ENCODE measurements at regions not wholly inside any gene's neighbourhood (a gene's known extent, or its start where the extent isn't known, plus 50 kb on each side); places are given as distances from the start of the nearest gene placed in this dataset.

DNA sequence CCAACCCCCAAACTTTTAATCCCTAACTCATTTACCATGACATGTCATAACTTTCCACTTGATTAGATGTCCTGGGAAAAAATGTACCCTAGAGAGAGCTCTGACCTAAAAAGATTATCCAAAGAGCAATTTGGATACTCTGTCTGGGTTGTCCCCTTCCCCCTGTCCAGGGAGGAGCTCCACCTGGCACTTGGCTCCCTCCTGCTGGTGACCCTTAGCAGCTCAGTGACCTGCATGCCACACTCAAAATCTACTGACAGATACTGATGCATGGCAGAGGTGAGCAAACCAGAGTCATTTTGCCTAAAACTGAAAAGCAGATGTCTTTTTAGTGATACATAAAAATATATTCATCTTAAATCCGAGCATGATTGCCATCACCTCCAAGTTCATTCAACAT, 442.3 kb upstream of the CHRM3 start:
- WGBS (ENCODE audit: missing lambda C conversion rate), result 3% methylated on average over 1 of the region's 1 CpG
- ATAC-seq (no peak), DNase-seq (ENCODE audit: low read depth in 1 of 2, low spot score in 1 of 2) (no peak), FAIRE-seq (no peak)
- Histone ChIP-seq H3K4me2 (no peak overlapping the region), H3K27ac (no peak overlapping the region), H3K4me3 (no peak overlapping the region), H3K9me3 (0 out of 3 replicates have a peak, but pooled peaks cover 2% of the 10 kb centered on the region), H3K4me1 (no peaks in the 10 kb centered on the region)
- ChIA-PET POLR2A (no interaction called here), CTCF (no interaction called here)
- TF ChIP-seq PHF8 (IDR thresholded peaks at IDR 0.05; ENCODE audit: borderline replicate concordance, low read depth), result no peak
- TF ChIP-seq, protein P1, sequence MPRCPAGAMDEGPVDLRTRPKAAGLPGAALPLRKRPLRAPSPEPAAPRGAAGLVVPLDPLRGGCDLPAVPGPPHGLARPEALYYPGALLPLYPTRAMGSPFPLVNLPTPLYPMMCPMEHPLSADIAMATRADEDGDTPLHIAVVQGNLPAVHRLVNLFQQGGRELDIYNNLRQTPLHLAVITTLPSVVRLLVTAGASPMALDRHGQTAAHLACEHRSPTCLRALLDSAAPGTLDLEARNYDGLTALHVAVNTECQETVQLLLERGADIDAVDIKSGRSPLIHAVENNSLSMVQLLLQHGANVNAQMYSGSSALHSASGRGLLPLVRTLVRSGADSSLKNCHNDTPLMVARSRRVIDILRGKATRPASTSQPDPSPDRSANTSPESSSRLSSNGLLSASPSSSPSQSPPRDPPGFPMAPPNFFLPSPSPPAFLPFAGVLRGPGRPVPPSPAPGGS (IDR thresholded peaks at IDR 0.05), result no peak

DNA sequence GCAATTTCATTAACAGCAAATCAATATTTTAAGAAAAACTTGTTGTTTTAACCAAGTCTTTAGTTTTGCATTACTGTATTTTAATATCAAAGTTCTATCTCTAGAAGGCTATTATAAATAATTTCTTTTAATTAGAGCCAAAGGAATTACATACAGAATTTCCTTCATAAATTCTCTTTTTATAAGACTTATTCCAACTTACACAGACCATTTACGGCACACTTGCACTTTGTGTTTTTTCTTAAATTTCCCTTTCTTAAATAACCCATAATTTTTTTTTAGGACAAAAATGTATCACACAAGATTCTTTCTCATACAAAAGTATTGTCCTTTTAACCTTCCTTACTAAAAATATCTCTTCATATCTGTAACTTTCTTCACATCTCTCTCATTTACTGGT, 458.5 kb upstream of the CHRM3 start:
- POLR2A ChIA-PET, result no interaction called here
- CTCF ChIA-PET, result no interaction called here
- TF ChIP-seq ZFP36 (IDR thresholded peaks at IDR 0.05; ENCODE audit: borderline replicate concordance, partially characterized antibody) (peak; percentile 25), POLR2A (IDR thresholded peaks at IDR 0.05; ENCODE audit: low read length) (no peak)
- H3K4me3 ChIP-seq, result no peak overlapping the region
- H3K4me2 ChIP-seq, result no peak overlapping the region
- H3K9me3 ChIP-seq, result peaks cover 5% of the 10 kb centered on the region; the same call in 1 of the 3 replicates
- H3K27ac ChIP-seq, result no peak overlapping the region
- DNase-seq (ENCODE audit: low read depth in 1 of 2, low spot score in 1 of 2) (no peak), FAIRE-seq (no peak), ATAC-seq (no peak)
- WGBS (ENCODE audit: missing lambda C conversion rate), result 69% methylated on average over 1 of the region's 1 CpG
- H3K4me1 ChIP-seq, result no peaks in the 10 kb centered on the region

DNA sequence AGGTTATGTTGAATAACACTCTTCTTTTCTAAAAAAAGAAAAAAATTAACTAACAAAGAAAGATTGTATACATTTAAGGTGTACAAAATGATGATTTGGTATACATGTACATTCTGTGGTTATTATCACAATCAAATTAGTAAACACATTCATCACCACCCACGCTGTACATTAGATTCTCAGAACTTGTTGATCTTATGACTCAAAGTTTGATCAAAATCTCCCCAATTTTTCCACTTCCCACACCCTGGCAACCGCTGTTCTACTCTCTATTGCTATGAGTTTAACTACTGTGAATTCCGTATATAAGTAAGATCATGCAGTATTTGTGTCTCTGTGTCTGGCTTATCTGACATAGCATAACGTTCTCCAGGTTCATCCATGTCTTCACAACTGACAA, 469.5 kb upstream of the CHRM3 start:
- Histone ChIP-seq H3K4me3 (no peak overlapping the region), H3K27ac (no peak overlapping the region), H3K4me1 (no peaks in the 10 kb centered on the region), H3K4me2 (no peak overlapping the region), H3K9me3 (no peaks in the 10 kb centered on the region)
- DNase-seq (ENCODE audit: low read depth in 1 of 2, low spot score in 1 of 2) (no peak), ATAC-seq (no peak), FAIRE-seq (no peak)
- TF ChIP-seq, protein P2, sequence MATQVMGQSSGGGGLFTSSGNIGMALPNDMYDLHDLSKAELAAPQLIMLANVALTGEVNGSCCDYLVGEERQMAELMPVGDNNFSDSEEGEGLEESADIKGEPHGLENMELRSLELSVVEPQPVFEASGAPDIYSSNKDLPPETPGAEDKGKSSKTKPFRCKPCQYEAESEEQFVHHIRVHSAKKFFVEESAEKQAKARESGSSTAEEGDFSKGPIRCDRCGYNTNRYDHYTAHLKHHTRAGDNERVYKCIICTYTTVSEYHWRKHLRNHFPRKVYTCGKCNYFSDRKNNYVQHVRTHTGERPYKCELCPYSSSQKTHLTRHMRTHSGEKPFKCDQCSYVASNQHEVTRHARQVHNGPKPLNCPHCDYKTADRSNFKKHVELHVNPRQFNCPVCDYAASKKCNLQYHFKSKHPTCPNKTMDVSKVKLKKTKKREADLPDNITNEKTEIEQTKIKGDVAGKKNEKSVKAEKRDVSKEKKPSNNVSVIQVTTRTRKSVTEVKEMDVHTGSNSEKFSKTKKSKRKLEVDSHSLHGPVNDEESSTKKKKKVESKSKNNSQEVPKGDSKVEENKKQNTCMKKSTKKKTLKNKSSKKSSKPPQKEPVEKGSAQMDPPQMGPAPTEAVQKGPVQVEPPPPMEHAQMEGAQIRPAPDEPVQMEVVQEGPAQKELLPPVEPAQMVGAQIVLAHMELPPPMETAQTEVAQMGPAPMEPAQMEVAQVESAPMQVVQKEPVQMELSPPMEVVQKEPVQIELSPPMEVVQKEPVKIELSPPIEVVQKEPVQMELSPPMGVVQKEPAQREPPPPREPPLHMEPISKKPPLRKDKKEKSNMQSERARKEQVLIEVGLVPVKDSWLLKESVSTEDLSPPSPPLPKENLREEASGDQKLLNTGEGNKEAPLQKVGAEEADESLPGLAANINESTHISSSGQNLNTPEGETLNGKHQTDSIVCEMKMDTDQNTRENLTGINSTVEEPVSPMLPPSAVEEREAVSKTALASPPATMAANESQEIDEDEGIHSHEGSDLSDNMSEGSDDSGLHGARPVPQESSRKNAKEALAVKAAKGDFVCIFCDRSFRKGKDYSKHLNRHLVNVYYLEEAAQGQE (IDR thresholded peaks at IDR 0.05), result no peak
- TF ChIP-seq KDM5A (IDR thresholded peaks at IDR 0.05), result no peak
- TF ChIP-seq, protein P3, sequence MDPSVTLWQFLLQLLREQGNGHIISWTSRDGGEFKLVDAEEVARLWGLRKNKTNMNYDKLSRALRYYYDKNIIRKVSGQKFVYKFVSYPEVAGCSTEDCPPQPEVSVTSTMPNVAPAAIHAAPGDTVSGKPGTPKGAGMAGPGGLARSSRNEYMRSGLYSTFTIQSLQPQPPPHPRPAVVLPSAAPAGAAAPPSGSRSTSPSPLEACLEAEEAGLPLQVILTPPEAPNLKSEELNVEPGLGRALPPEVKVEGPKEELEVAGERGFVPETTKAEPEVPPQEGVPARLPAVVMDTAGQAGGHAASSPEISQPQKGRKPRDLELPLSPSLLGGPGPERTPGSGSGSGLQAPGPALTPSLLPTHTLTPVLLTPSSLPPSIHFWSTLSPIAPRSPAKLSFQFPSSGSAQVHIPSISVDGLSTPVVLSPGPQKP (IDR thresholded peaks at IDR 0.05; ENCODE audit: low read depth, low read length), result no peak
- TF ChIP-seq CEBPB (IDR thresholded peaks at IDR 0.05), result no peak
- TF ChIP-seq NFE2L2 (conservative IDR thresholded peaks at IDR 0.05; ENCODE audit: low read length), result no peak
- TF ChIP-seq ZSCAN20 (CRISPR knock-in tag; IDR thresholded peaks at IDR 0.05), result no peak
- TF ChIP-seq MYC (IDR thresholded peaks at IDR 0.05; ENCODE audit: borderline replicate concordance, low read length), result no peak
- TF ChIP-seq, protein P4, sequence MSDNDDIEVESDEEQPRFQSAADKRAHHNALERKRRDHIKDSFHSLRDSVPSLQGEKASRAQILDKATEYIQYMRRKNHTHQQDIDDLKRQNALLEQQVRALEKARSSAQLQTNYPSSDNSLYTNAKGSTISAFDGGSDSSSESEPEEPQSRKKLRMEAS (IDR thresholded peaks at IDR 0.05), result no peak
- TF ChIP-seq NR3C1 (IDR thresholded peaks at IDR 0.05), result no peak
- no peak for TF ChIP-seq RARB (CRISPR knock-in tag; IDR thresholded peaks at IDR 0.05)
- no peak for TF ChIP-seq CBX2 (IDR thresholded peaks at IDR 0.05; ENCODE audit: borderline replicate concordance, low read depth)
- TF ChIP-seq MAFK (IDR thresholded peaks at IDR 0.05; ENCODE audit: partially characterized antibody), result no peak
- no peak for TF ChIP-seq HOXB13 (CRISPR knock-in tag; IDR thresholded peaks at IDR 0.05; ENCODE audit: low read depth)
- TF ChIP-seq CBX8 (IDR thresholded peaks at IDR 0.05), result no peak
- TF ChIP-seq, protein P5, sequence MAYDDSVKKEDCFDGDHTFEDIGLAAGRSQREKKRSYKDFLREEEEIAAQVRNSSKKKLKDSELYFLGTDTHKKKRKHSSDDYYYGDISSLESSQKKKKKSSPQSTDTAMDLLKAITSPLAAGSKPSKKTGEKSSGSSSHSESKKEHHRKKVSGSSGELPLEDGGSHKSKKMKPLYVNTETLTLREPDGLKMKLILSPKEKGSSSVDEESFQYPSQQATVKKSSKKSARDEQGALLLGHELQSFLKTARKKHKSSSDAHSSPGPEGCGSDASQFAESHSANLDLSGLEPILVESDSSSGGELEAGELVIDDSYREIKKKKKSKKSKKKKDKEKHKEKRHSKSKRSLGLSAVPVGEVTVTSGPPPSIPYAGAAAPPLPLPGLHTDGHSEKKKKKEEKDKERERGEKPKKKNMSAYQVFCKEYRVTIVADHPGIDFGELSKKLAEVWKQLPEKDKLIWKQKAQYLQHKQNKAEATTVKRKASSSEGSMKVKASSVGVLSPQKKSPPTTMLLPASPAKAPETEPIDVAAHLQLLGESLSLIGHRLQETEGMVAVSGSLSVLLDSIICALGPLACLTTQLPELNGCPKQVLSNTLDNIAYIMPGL (CRISPR knock-in tag; IDR thresholded peaks at IDR 0.05; ENCODE audit: borderline replicate concordance), result no peak
- TF ChIP-seq SMC3 (IDR thresholded peaks at IDR 0.05), result no peak
- ChIA-PET POLR2A (no interaction called here), CTCF (no interaction called here)
- 17% methylated on average over 4 of the region's 4 CpGs for WGBS (ENCODE audit: missing lambda C conversion rate)
